ENCODE measurements at regions not wholly inside any gene's neighbourhood (a gene's known extent, or its start where the extent isn't known, plus 50 kb on each side); places are given as distances from the start of the nearest gene placed in this dataset.

- no peak for DNase-seq (ENCODE audit: low read depth)
These were observed 137.8 kb downstream of the RRAGC start for GRCh38 chr1:38721816-38722215.

- DNase-seq (ENCODE audit: low read depth): no peak
These were observed 139.7 kb downstream of the RRAGC start for GRCh38 chr1:38719880-38720279.

- no peak for DNase-seq (ENCODE audit: low read depth)
These were observed 141.5 kb downstream of the RRAGC start for GRCh38 chr1:38718031-38718430.

GRCh38 chr1:38716229-38716628 lies 143.3 kb downstream of the RRAGC start:
- no peak for DNase-seq (ENCODE audit: low read depth)

GRCh38 chr1:38715415-38715814 lies 144.2 kb downstream of the RRAGC start:
- DNase-seq (ENCODE audit: low read depth): no peak

- DNase-seq (ENCODE audit: low read depth): no peak
These were observed 147.5 kb downstream of the RRAGC start for GRCh38 chr1:38712046-38712445.

GRCh38 chr1:38708701-38709258 lies 150.8 kb downstream of the RRAGC start:
- DNase-seq (ENCODE audit: low read depth): no peak

GRCh38 chr1:38701088-38701487 lies 158.5 kb downstream of the RRAGC start:
- DNase-seq (ENCODE audit: low read depth): no peak

GRCh38 chr1:38700077-38700470 lies 159.5 kb downstream of the RRAGC start:
- DNase-seq (ENCODE audit: low read depth): no peak

GRCh38 chr1:38699330-38700076 lies 160.1 kb downstream of the RRAGC start:
- DNase-seq (ENCODE audit: low read depth): no peak

- no peak for DNase-seq (ENCODE audit: low read depth)
These were observed 162.2 kb downstream of the RRAGC start for GRCh38 chr1:38697387-38697786.

- DNase-seq (ENCODE audit: low read depth): no peak
These were observed 163.2 kb downstream of the RRAGC start for GRCh38 chr1:38696371-38696770.

- no peak for DNase-seq (ENCODE audit: low read depth)
These were observed 165.8 kb downstream of the RRAGC start for GRCh38 chr1:38693759-38694158.

- no peak for DNase-seq (ENCODE audit: low read depth)
These were observed 166.5 kb downstream of the RRAGC start for GRCh38 chr1:38693031-38693430.

- no peak for DNase-seq (ENCODE audit: low read depth)
These were observed 168.7 kb downstream of the RRAGC start for GRCh38 chr1:38690790-38691449.

- no peak for DNase-seq (ENCODE audit: low read depth)
These were observed 172.7 kb downstream of the RRAGC start for GRCh38 chr1:38686927-38687255.

- no peak for DNase-seq (ENCODE audit: low read depth)
These were observed 173.2 kb downstream of the RRAGC start for GRCh38 chr1:38686167-38686926.

GRCh38 chr1:38685388-38685787 lies 174.2 kb downstream of the RRAGC start:
- no peak for DNase-seq (ENCODE audit: low read depth)

GRCh38 chr1:38680801-38681510 lies 178.6 kb downstream of the RRAGC start:
- DNase-seq (ENCODE audit: low read depth): no peak

GRCh38 chr1:38677756-38678155 lies 181.8 kb downstream of the RRAGC start:
- DNase-seq (ENCODE audit: low read depth): no peak

- no peak for DNase-seq (ENCODE audit: low read depth)
These were observed 182.3 kb downstream of the RRAGC start for GRCh38 chr1:38677311-38677710.

GRCh38 chr1:38672692-38673091 lies 186.9 kb downstream of the RRAGC start:
- DNase-seq (ENCODE audit: low read depth): no peak

Measured in HT1080 (cell line).